ENCODE measurements at regions not wholly inside any gene's neighbourhood (a gene's known extent, or its start where the extent isn't known, plus 50 kb on each side); places are given as distances from the start of the nearest gene placed in this dataset.

GRCh38 chr11:22460181-22460580 is 122.0 kb downstream of the SLC17A6 start:
- Histone ChIP-seq H3K79me1 (ENCODE audit: low read depth, low read length) (no peaks in the 10 kb centered on the region), H3K18ac (ENCODE audit: low read length) (no peak overlapping the region), H2AFZ (ENCODE audit: low read length) (no peak overlapping the region), H3K4me3 (ENCODE audit: low read length in 2 of 2) (no peak overlapping the region), H3K27me3 (ENCODE audit: control insufficient read depth in 3 of 3, insufficient read depth in 3 of 3, low read depth in 1 of 3, low read length in 3 of 3) (no peaks in the 10 kb centered on the region), H2BK5ac (ENCODE audit: low read length) (no peak overlapping the region), H3K36me3 (replicated peaks in 1 of 2; ENCODE audit: control insufficient read depth in 2 of 2, insufficient read depth in 2 of 2, low read length in 2 of 2) (no peaks in the 10 kb centered on the region), H4K8ac (ENCODE audit: low read depth, low read length) (no peak overlapping the region), H3K4me2 (ENCODE audit: insufficient read depth, low read length, poor library complexity, severe bottlenecking) (no peak overlapping the region), H3K23ac (ENCODE audit: low read depth, low read length, poor library complexity) (no peak overlapping the region), H2AK5ac (ENCODE audit: low read depth, low read length) (no peak overlapping the region), H3K9ac (ENCODE audit: low read depth, low read length, poor library complexity) (no peak overlapping the region), H2BK12ac (ENCODE audit: low read length) (no peak overlapping the region), H2BK15ac (ENCODE audit: low read length) (no peak overlapping the region), H2BK120ac (ENCODE audit: low read depth, low read length) (no peak overlapping the region), H3K14ac (ENCODE audit: low read length) (no peak overlapping the region), H3K4ac (ENCODE audit: low read length) (no peak overlapping the region), H3K9me3 (replicated peaks in 1 of 2; ENCODE audit: control insufficient read depth in 2 of 2, insufficient read depth in 1 of 2, low read depth in 1 of 2, low read length in 2 of 2) (peaks cover 0 to 2% of the 10 kb centered on the region in 2 donors), H4K91ac (ENCODE audit: low read depth, low read length, poor library complexity) (no peak overlapping the region), H3K27ac (replicated peaks; ENCODE audit: low read length) (no peak overlapping the region), H3K4me1 (ENCODE audit: control insufficient read depth in 2 of 2, insufficient read depth in 1 of 2, low read depth in 1 of 2, low read length in 2 of 2) (peaks cover 4 to 9% of the 10 kb centered on the region in 2 donors)
- no CpG with 5 or more reads among the region's 3 CpGs for WGBS, 2 donors (ENCODE audit: extremely low coverage in 2 of 2, insufficient read length in 2 of 2, insufficient replicate concordance in 1 of 2)
- DNase-seq (ENCODE audit: low spot score), result no peak

GRCh38 chr11:22459048-22459447 is 120.9 kb downstream of the SLC17A6 start:
- Histone ChIP-seq H3K27ac (replicated peaks; ENCODE audit: low read length) (no peak overlapping the region), H2BK120ac (ENCODE audit: low read depth, low read length) (no peak overlapping the region), H4K91ac (ENCODE audit: low read depth, low read length, poor library complexity) (no peak overlapping the region), H2BK15ac (ENCODE audit: low read length) (no peak overlapping the region), H2AFZ (ENCODE audit: low read length) (no peak overlapping the region), H3K36me3 (replicated peaks in 1 of 2; ENCODE audit: control insufficient read depth in 2 of 2, insufficient read depth in 2 of 2, low read length in 2 of 2) (no peaks in the 10 kb centered on the region), H3K14ac (ENCODE audit: low read length) (no peak overlapping the region), H3K18ac (ENCODE audit: low read length) (no peak overlapping the region), H3K4ac (ENCODE audit: low read length) (no peak overlapping the region), H3K27me3 (ENCODE audit: control insufficient read depth in 3 of 3, insufficient read depth in 3 of 3, low read depth in 1 of 3, low read length in 3 of 3) (no peaks in the 10 kb centered on the region), H3K4me1 (ENCODE audit: control insufficient read depth in 2 of 2, insufficient read depth in 1 of 2, low read depth in 1 of 2, low read length in 2 of 2) (peaks cover 4 to 18% of the 10 kb centered on the region in 2 donors), H2BK5ac (ENCODE audit: low read length) (no peak overlapping the region), H3K23ac (ENCODE audit: low read depth, low read length, poor library complexity) (no peak overlapping the region), H2BK12ac (ENCODE audit: low read length) (no peak overlapping the region), H2AK5ac (ENCODE audit: low read depth, low read length) (no peak overlapping the region), H3K4me3 (ENCODE audit: low read length in 2 of 2) (no peak overlapping the region), H4K8ac (ENCODE audit: low read depth, low read length) (no peak overlapping the region), H3K9me3 (replicated peaks in 1 of 2; ENCODE audit: control insufficient read depth in 2 of 2, insufficient read depth in 1 of 2, low read depth in 1 of 2, low read length in 2 of 2) (peaks cover 0 to 2% of the 10 kb centered on the region in 2 donors), H3K79me1 (ENCODE audit: low read depth, low read length) (no peaks in the 10 kb centered on the region), H3K4me2 (ENCODE audit: insufficient read depth, low read length, poor library complexity, severe bottlenecking) (no peak overlapping the region), H3K9ac (ENCODE audit: low read depth, low read length, poor library complexity) (no peak overlapping the region)
- no CpG with 5 or more reads among the region's 3 CpGs for WGBS, 2 donors (ENCODE audit: extremely low coverage in 2 of 2, insufficient read length in 2 of 2, insufficient replicate concordance in 1 of 2)
- no peak for DNase-seq (ENCODE audit: low spot score)

- WGBS, 2 donors (ENCODE audit: extremely low coverage in 2 of 2, insufficient read length in 2 of 2, insufficient replicate concordance in 1 of 2), result 100% methylated on average over 1 of the region's 3 CpGs; no CpG with 5 or more reads in 1 of the 2 donors
- no peaks in the 10 kb centered on the region for H3K27me3 ChIP-seq (ENCODE audit: control insufficient read depth in 3 of 3, insufficient read depth in 3 of 3, low read depth in 1 of 3, low read length in 3 of 3)
These were observed 120.0 kb downstream of the SLC17A6 start for GRCh38 chr11:22458161-22458560.

DNA sequence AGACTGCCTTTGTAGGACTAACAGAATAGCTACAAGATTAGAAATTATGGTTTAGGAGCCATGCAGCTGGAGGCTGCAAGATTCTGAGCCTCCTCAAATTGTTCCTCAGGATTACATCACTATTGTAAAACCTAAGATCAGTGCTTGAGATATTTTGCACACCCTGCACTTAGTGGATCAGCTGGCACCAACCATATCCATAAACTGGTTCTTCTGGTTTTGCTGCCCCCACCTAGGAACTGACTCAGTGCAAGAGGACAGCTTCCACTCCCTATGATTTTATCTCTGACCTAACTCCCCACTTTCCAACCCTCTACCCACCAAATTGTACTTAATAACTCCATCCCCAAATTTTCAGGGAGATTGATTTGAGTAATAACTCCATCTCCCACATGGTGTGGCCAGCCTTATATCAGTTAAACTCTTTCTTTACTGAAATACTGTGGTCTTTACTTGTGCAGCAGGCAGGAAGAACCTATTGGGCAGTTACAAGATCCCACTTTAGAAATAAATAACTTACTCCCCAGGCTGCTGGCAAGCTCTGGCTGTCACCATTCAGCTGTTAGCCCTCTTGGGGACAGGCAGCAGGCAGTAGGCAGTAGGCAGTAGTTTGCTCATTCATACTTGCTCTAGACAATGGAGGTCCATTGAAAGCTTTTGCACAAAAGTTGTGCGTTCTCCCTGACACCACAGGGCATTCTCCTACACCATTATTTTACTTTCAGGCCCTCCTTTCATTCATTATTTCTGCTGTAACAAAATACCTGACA is 119.0 kb downstream of the SLC17A6 start:
- H3K79me1 ChIP-seq (ENCODE audit: low read depth, low read length), result no peaks in the 10 kb centered on the region

More at GRCh38 chr11:22458161-22458560, 120.0 kb downstream of the SLC17A6 start:
- H4K91ac ChIP-seq (ENCODE audit: low read depth, low read length, poor library complexity), result no peak overlapping the region
- no peak overlapping the region for H2BK5ac ChIP-seq (ENCODE audit: low read length)
- no peak overlapping the region for H3K9ac ChIP-seq (ENCODE audit: low read depth, low read length, poor library complexity)
- H3K4ac ChIP-seq (ENCODE audit: low read length), result no peak overlapping the region
- no peaks in the 10 kb centered on the region for H3K79me1 ChIP-seq (ENCODE audit: low read depth, low read length)
- H2AK5ac ChIP-seq (ENCODE audit: low read depth, low read length), result no peak overlapping the region
- no peak overlapping the region for H3K4me3 ChIP-seq (ENCODE audit: low read length in 2 of 2)
- DNase-seq (ENCODE audit: low spot score), result no peak
- no peak overlapping the region for H4K8ac ChIP-seq (ENCODE audit: low read depth, low read length)
- no peaks in the 10 kb centered on the region for H3K36me3 ChIP-seq (replicated peaks in 1 of 2; ENCODE audit: control insufficient read depth in 2 of 2, insufficient read depth in 2 of 2, low read length in 2 of 2)
- no peak overlapping the region for H3K23ac ChIP-seq (ENCODE audit: low read depth, low read length, poor library complexity)
- H2AFZ ChIP-seq (ENCODE audit: low read length), result no peak overlapping the region
- peaks cover 4 to 18% of the 10 kb centered on the region in 2 donors for H3K4me1 ChIP-seq (ENCODE audit: control insufficient read depth in 2 of 2, insufficient read depth in 1 of 2, low read depth in 1 of 2, low read length in 2 of 2)
- no peak overlapping the region for H3K27ac ChIP-seq (replicated peaks; ENCODE audit: low read length)
- no peak overlapping the region for H2BK12ac ChIP-seq (ENCODE audit: low read length)
- peaks cover 0 to 2% of the 10 kb centered on the region in 2 donors for H3K9me3 ChIP-seq (replicated peaks in 1 of 2; ENCODE audit: control insufficient read depth in 2 of 2, insufficient read depth in 1 of 2, low read depth in 1 of 2, low read length in 2 of 2)
- no peak overlapping the region for H2BK15ac ChIP-seq (ENCODE audit: low read length)
- H3K4me2 ChIP-seq (ENCODE audit: insufficient read depth, low read length, poor library complexity, severe bottlenecking), result no peak overlapping the region
- H2BK120ac ChIP-seq (ENCODE audit: low read depth, low read length), result no peak overlapping the region
- no peak overlapping the region for H3K18ac ChIP-seq (ENCODE audit: low read length)
- no peak overlapping the region for H3K14ac ChIP-seq (ENCODE audit: low read length)

More for the DNA sequence above, 119.0 kb downstream of the SLC17A6 start:
- no peak overlapping the region for H3K4me3 ChIP-seq (ENCODE audit: low read length in 2 of 2)
- H3K9ac ChIP-seq (ENCODE audit: low read depth, low read length, poor library complexity), result no peak overlapping the region
- H3K27ac ChIP-seq (replicated peaks; ENCODE audit: low read length), result no peak overlapping the region
- H3K9me3 ChIP-seq (replicated peaks in 1 of 2; ENCODE audit: control insufficient read depth in 2 of 2, insufficient read depth in 1 of 2, low read depth in 1 of 2, low read length in 2 of 2), result peaks cover 0 to 2% of the 10 kb centered on the region in 2 donors
- H3K4me1 ChIP-seq (ENCODE audit: control insufficient read depth in 2 of 2, insufficient read depth in 1 of 2, low read depth in 1 of 2, low read length in 2 of 2), result peaks cover 4 to 18% of the 10 kb centered on the region in 2 donors
- no peak overlapping the region for H2BK120ac ChIP-seq (ENCODE audit: low read depth, low read length)
- no peak overlapping the region for H4K91ac ChIP-seq (ENCODE audit: low read depth, low read length, poor library complexity)
- H2AFZ ChIP-seq (ENCODE audit: low read length), result peak overlapping the region; percentile 20
- H4K8ac ChIP-seq (ENCODE audit: low read depth, low read length), result no peak overlapping the region
- H3K18ac ChIP-seq (ENCODE audit: low read length), result no peak overlapping the region
- no peak overlapping the region for H3K4me2 ChIP-seq (ENCODE audit: insufficient read depth, low read length, poor library complexity, severe bottlenecking)
- H3K36me3 ChIP-seq (replicated peaks in 1 of 2; ENCODE audit: control insufficient read depth in 2 of 2, insufficient read depth in 2 of 2, low read length in 2 of 2), result no peaks in the 10 kb centered on the region
- no peak overlapping the region for H3K14ac ChIP-seq (ENCODE audit: low read length)
- H2BK5ac ChIP-seq (ENCODE audit: low read length), result no peak overlapping the region
- H2BK12ac ChIP-seq (ENCODE audit: low read length), result no peak overlapping the region
- no peak overlapping the region for H2AK5ac ChIP-seq (ENCODE audit: low read depth, low read length)
- no peak overlapping the region for H2BK15ac ChIP-seq (ENCODE audit: low read length)
- DNase-seq (ENCODE audit: low spot score), result no peak
- H3K4ac ChIP-seq (ENCODE audit: low read length), result no peak overlapping the region
- WGBS, 2 donors (ENCODE audit: extremely low coverage in 2 of 2, insufficient read length in 2 of 2, insufficient replicate concordance in 1 of 2), result no CpG with 5 or more reads among the region's 1 CpG
- no peak overlapping the region for H3K23ac ChIP-seq (ENCODE audit: low read depth, low read length, poor library complexity)
- H3K27me3 ChIP-seq (ENCODE audit: control insufficient read depth in 3 of 3, insufficient read depth in 3 of 3, low read depth in 1 of 3, low read length in 3 of 3), result no peaks in the 10 kb centered on the region

All from neuronal stem cell (in vitro differentiated cells).